IMR-90 (cell line): ENCODE measurements at regions not wholly inside any gene's neighbourhood (a gene's known extent, or its start where the extent isn't known, plus 50 kb on each side); places are given as distances from the start of the nearest gene placed in this dataset.

Experiments
- ATAC-seq: fragments of 200-7000 bp; cut with Tn5 transposase; 2 replicates; pipeline ENCODE4 v1.9.1; 2020; ENCODE audit warnings: low read depth, mild to moderate bottlenecking, moderate library complexity
- BruUV-seq: library from RNA; stranded (reverse); fragments of 400-500 nt; replicated peaks from 2 replicates; lab custom pipeline; 2021; lab: Mats Ljungman, UMichigan
- CTCF ChIA-PET: fragments of 300-600 bp; formaldehyde crosslinking; extraction: SDS; loops from one replicate; lab custom pipeline; 2021; ENCODE audit warnings: antibody characterized with exemption; lab: Yijun Ruan, JAX
- POLR2A ChIA-PET: fragments of 300-600 bp; sonication (Branson Sonifier 250); formaldehyde crosslinking; loops from one replicate; lab custom pipeline; 2022; ENCODE audit warnings: antibody characterized with exemption; ENCODE audit not compliant: unreplicated experiment; lab: Charles Lee
- DNase-seq: peaks from one replicate; pipeline ENCODE4 v3.0.0; 2013
- H2AFZ ChIP-seq: replicated peaks from 2 replicates; pipeline ENCODE3; 2013; ENCODE audit warnings: low read length, mild to moderate bottlenecking; ENCODE audit not compliant: poor library complexity
- H2AK5ac ChIP-seq: 2 replicates; pipeline ENCODE4 v1.6.1; 2013; ENCODE audit warnings: low read depth, low read length, inconsistent platforms
- H2AK9ac ChIP-seq: replicated peaks from 2 replicates; pipeline ENCODE3; 2013; ENCODE audit warnings: mild to moderate bottlenecking, low read depth, low read length, moderate library complexity; ENCODE audit not compliant: poor library complexity
- H2BK120ac ChIP-seq: 2 replicates; pipeline ENCODE4 v1.6.1; 2013; ENCODE audit warnings: low read depth, low read length, inconsistent platforms
- H2BK15ac ChIP-seq: 3 replicates; pipeline ENCODE4 v1.6.1; 2013; ENCODE audit warnings: low read depth, low read length, inconsistent platforms
- H2BK20ac ChIP-seq: 2 replicates; pipeline ENCODE4 v1.6.1; 2013; ENCODE audit warnings: low read depth, mild to moderate bottlenecking, inconsistent platforms, low read length, moderate library complexity
- H2BK5ac ChIP-seq: 2 replicates; pipeline ENCODE4 v1.6.1; 2013; ENCODE audit warnings: mild to moderate bottlenecking, low read depth, low read length, inconsistent platforms; ENCODE audit not compliant: poor library complexity, severe bottlenecking
- H3K14ac ChIP-seq: replicated peaks from 2 replicates; pipeline ENCODE4 v1.6.1; 2013; ENCODE audit warnings: low read depth, low read length, inconsistent platforms
- H3K18ac ChIP-seq: 2 replicates; pipeline ENCODE4 v1.6.1; 2013; ENCODE audit warnings: low read depth, low read length, control low read depth
- H3K23ac ChIP-seq: 2 replicates; pipeline ENCODE4 v1.6.1; 2013; ENCODE audit warnings: low read depth, low read length, inconsistent platforms
- H3K27ac ChIP-seq: 2 replicates; pipeline ENCODE4 v1.5.1; 2013; ENCODE audit warnings: mild to moderate bottlenecking, control low read depth, low read length; ENCODE audit not compliant: insufficient read depth
- H3K27me3 ChIP-seq: 2 replicates; pipeline ENCODE4 v1.6.1; 2013; ENCODE audit warnings: low read length; ENCODE audit not compliant: control insufficient read depth, insufficient read depth
- H3K36me3 ChIP-seq: 2 replicates; pipeline ENCODE4 v1.6.1; 2013; ENCODE audit warnings: low read length, mixed read lengths; ENCODE audit not compliant: control insufficient read depth, insufficient read depth
- H3K4ac ChIP-seq: 2 replicates; pipeline ENCODE4 v1.6.1; 2013; ENCODE audit warnings: low read depth, low read length, inconsistent platforms
- H3K4me1 ChIP-seq: 2 replicates; pipeline ENCODE4 v1.6.1; 2013; ENCODE audit warnings: low read length, mixed read lengths; ENCODE audit not compliant: control insufficient read depth, insufficient read depth
- H3K4me2 ChIP-seq: 2 replicates; pipeline ENCODE4 v1.6.1; 2013; ENCODE audit warnings: low read depth, mild to moderate bottlenecking, control low read depth, low read length, moderate library complexity
- H3K4me3 ChIP-seq: 2 replicates; pipeline ENCODE4 v1.5.1; 2013; ENCODE audit warnings: low read depth, mild to moderate bottlenecking, control low read depth, low read length, moderate library complexity; ENCODE audit not compliant: insufficient read depth
- H3K56ac ChIP-seq: 2 replicates; pipeline ENCODE4 v1.6.1; 2013; ENCODE audit warnings: low read length, inconsistent platforms; ENCODE audit not compliant: insufficient read depth; ENCODE audit errors: extremely low read depth
- H3K79me1 ChIP-seq, 2 experiments: 2 replicates each; pipeline ENCODE4 v1.6.1; 2013; ENCODE audit warnings: low read length in 2 of 2, inconsistent platforms in 1 of 2, low read depth in 1 of 2
- H3K9ac ChIP-seq: 2 replicates; pipeline ENCODE4 v1.6.1; 2013; ENCODE audit warnings: low read depth, low read length, control low read depth
- H3K9me1 ChIP-seq: 2 replicates; pipeline ENCODE4 v1.6.1; 2013; ENCODE audit warnings: low read length, inconsistent platforms; ENCODE audit not compliant: insufficient read depth
- H3K9me3 ChIP-seq: 2 replicates; pipeline ENCODE4 v1.6.1; 2013; ENCODE audit warnings: low read length; ENCODE audit not compliant: control insufficient read depth, insufficient read depth
- H4K20me1 ChIP-seq: 2 replicates; pipeline ENCODE4 v1.6.1; 2013; ENCODE audit warnings: low read length, inconsistent platforms; ENCODE audit not compliant: insufficient read depth
- H4K5ac ChIP-seq: 2 replicates; pipeline ENCODE4 v1.6.1; 2013; ENCODE audit warnings: mild to moderate bottlenecking, low read depth, low read length, control low read depth
- H4K8ac ChIP-seq, 2 experiments: 2 replicates each; pipeline ENCODE4 v1.6.1; 2013; ENCODE audit warnings: low read depth in 2 of 2, low read length in 2 of 2, control low read depth in 1 of 2, inconsistent platforms in 1 of 2
- H4K91ac ChIP-seq: 2 replicates; pipeline ENCODE4 v1.6.1; 2013; ENCODE audit warnings: low read depth, low read length, inconsistent platforms; ENCODE audit not compliant: insufficient read depth
- BHLHE40 ChIP-seq: fragments of 150-350 bp; IDR thresholded peaks from 2 replicates; pipeline ENCODE4 v1.6.1; 2016; ENCODE audit warnings: mild to moderate bottlenecking, low read depth, low read length
- CEBPB ChIP-seq: IDR thresholded peaks from 2 replicates; pipeline ENCODE4 v1.6.1; 2012; ENCODE audit warnings: low read depth, low read length, improper control_type of control experiment
- FOS ChIP-seq: fragments of 150-350 bp; IDR thresholded peaks from 2 replicates; pipeline ENCODE4 v1.6.1; 2016; ENCODE audit warnings: low read depth, low read length
- MAFK ChIP-seq: IDR thresholded peaks from 2 replicates; pipeline ENCODE4 v1.6.1; 2012; ENCODE audit warnings: low read depth, low read length, improper control_type of control experiment
- RAD21 ChIP-seq: IDR thresholded peaks from 2 replicates; pipeline ENCODE4 v1.6.1; 2012; ENCODE audit warnings: low read length, improper control_type of control experiment
- RCOR1 ChIP-seq: IDR thresholded peaks from 2 replicates; pipeline ENCODE4 v1.6.1; 2012; ENCODE audit warnings: mild to moderate bottlenecking, low read length, improper control_type of control experiment; ENCODE audit not compliant: insufficient replicate concordance
- RFX5 ChIP-seq: IDR thresholded peaks from 2 replicates; pipeline ENCODE4 v1.8.0; 2012; ENCODE audit warnings: low read depth, mild to moderate bottlenecking, low read length, moderate library complexity
- SMC3 ChIP-seq: fragments of 150-350 bp; IDR thresholded peaks from 2 replicates; pipeline ENCODE4 v1.6.1; 2016; ENCODE audit warnings: low read depth, mild to moderate bottlenecking, antibody characterized with exemption, low read length, moderate library complexity
- WGBS, 2 experiments: methylation state at CpG; one replicate each; pipeline versions ENCODE4 v1.1.5 to v1.1.7; 2013; ENCODE audit warnings: missing lambda C conversion rate in 2 of 2; ENCODE audit not compliant: insufficient read length in 1 of 2; ENCODE audit errors: extremely low coverage in 2 of 2; 5-methylcytosine and 5-hydroxymethylcytosine counted together
- dilution Hi-C: fragments of 300-500 bp; cut with HindIII; formaldehyde crosslinking; loops from one replicate; pipeline ENCODE4 v1.14.3; 2018; ENCODE audit warnings: low sequenced_read_pairs; ENCODE audit not compliant: unreplicated experiment
- in situ Hi-C: fragments of 300-500 bp; cut with MboI; formaldehyde crosslinking; loops from 3 replicates; pipeline ENCODE4 v1.14.3; 2019; ENCODE audit warnings: low sequenced_read_pairs, inconsistent platforms, mixed read lengths
- intact Hi-C: fragments of 100-400 bp; cut with micrococcal nuclease; formaldehyde crosslinking; loops from 2 replicates; pipeline ENCODE4 v1.10.0; 2022

DNA sequence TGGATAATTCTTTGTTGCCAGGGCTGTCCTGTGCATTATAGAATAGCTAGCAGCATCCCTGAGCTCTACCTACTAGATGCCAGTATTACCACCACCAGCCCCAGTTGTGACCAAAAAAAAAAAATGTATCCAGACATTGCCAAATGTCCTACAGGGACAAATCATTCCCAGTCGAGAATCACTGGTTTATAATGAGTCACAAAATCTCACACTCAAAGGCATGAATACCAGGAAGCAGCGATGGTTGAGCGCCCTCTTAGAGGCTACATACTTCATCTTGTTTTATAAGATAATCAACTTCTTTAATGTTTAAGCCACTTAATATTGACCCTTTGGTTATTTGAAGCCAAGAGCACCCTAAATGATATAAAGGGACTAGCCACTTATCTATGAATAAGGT is 297.3 kb downstream of the DHX15 start:
- Histone ChIP-seq H3K56ac (no peak overlapping the region), H2AFZ (no peak overlapping the region), H3K9me1 (no peaks in the 10 kb centered on the region), H3K9ac (no peak overlapping the region), H3K4me1 (no peaks in the 10 kb centered on the region), H2BK120ac (no peak overlapping the region), H4K20me1 (no peaks in the 10 kb centered on the region), H3K4ac (no peak overlapping the region), H2AK9ac (no peak overlapping the region), H3K18ac (no peak overlapping the region), H2AK5ac (no peak overlapping the region), H2BK5ac (no peak overlapping the region), H3K14ac (no peak overlapping the region), H3K36me3 (no peaks in the 10 kb centered on the region), H2BK20ac (no peak overlapping the region), H2BK15ac (no peak overlapping the region), H3K23ac (no peak overlapping the region), H4K91ac (no peak overlapping the region), H3K79me1 (no peaks in the 10 kb centered on the region), H4K8ac (no peak overlapping the region), H3K9me3 (peaks cover 1% of the 10 kb centered on the region; the same call in 1 of the 2 replicates), H3K27ac (no peak overlapping the region), H3K4me2 (no peak overlapping the region), H3K27me3 (peaks cover 11% of the 10 kb centered on the region), H4K5ac (no peak overlapping the region), H3K4me3 (no peak overlapping the region)
- dilution Hi-C loops: no loop called here
- POLR2A ChIA-PET: no interaction called here
- in situ Hi-C loops: no loop called here
- DNase-seq (no peak), ATAC-seq (no peak)
- TF ChIP-seq MAFK: no peak
- no peak for TF ChIP-seq SMC3
- TF ChIP-seq RFX5: no peak
- TF ChIP-seq FOS: no peak
- TF ChIP-seq CEBPB: no peak
- no peak for TF ChIP-seq BHLHE40
- TF ChIP-seq RAD21: no peak
- no peak for TF ChIP-seq RCOR1
- BruUV-seq: no TSS peak
- intact Hi-C loops: no loop called here
- CTCF ChIA-PET: interaction anchor here (0.5 to 0.6 kb wide), 3 partner anchors 17 to 608 kb away, joined by 3 to 5 read pairs (median 3); no protein-coding TSS in a partner anchor
- WGBS, 2 experiments: no CpG with 5 or more reads among the region's 3 CpGs
